Left lung (tissue), 4 donors: ENCODE measurements at regions not wholly inside any gene's neighbourhood (a gene's known extent, or its start where the extent isn't known, plus 50 kb on each side); places are given as distances from the start of the nearest gene placed in this dataset.

Experiments
- ATAC-seq: fragments of 200-7000 bp; cut with Tn5 transposase; one replicate; pipeline ENCODE4 v1.9.1; 2020; ENCODE audit warnings: moderate library complexity
- DNase-seq, 4 donors: peaks; one replicate each; pipeline ENCODE4 v3.0.0-alpha.2; 2013 to 2020
- H3K27ac ChIP-seq, 2 donors: fragments of 200-600 bp; sonication (generic) in 1 of 2; one replicate each; pipeline versions ENCODE4 v1.5.0 to v1.8.0; 2020 to 2021
- H3K27me3 ChIP-seq, 2 donors: fragments of 200-600 bp; sonication (generic) in 1 of 2; one replicate each; pipeline versions ENCODE4 v1.5.0 to v1.8.0; 2020 to 2021
- H3K36me3 ChIP-seq, 2 donors: fragments of 200-600 bp; sonication (generic) in 1 of 2; one replicate each; pipeline versions ENCODE4 v1.5.0 to v1.8.0; 2020 to 2021
- H3K4me1 ChIP-seq, 2 donors: fragments of 200-600 bp; one replicate each; pipeline ENCODE4 v1.8.0; 2021
- H3K4me3 ChIP-seq, 2 donors: fragments of 200-600 bp; sonication (generic) in 1 of 2; one replicate each; pipeline versions ENCODE4 v1.5.0 to v1.8.0; 2020 to 2021; ENCODE audit warnings: mild to moderate bottlenecking in 1 of 2
- H3K9me3 ChIP-seq, 2 donors: fragments of 200-600 bp; sonication (generic) in 1 of 2; one replicate each; pipeline versions ENCODE4 v1.5.0 to v1.8.0; 2020 to 2021
- CTCF ChIP-seq, 2 donors: fragments of 200-600 bp; sonication (generic) in 1 of 2; IDR thresholded peaks; one replicate each; pipeline versions ENCODE4 v1.5.0 to v1.8.0; 2021; ENCODE audit warnings: antibody characterized with exemption in 2 of 2
- intact Hi-C, 2 donors: fragments of 100-400 bp; cut with DNase I; formaldehyde crosslinking; loops; one replicate each; pipeline versions ENCODE4 v1.11.2 to v1.14.2; 2022
- donor health status: DM: no; HTN: yes; CAD: no.
- donor health status: DM: no; HTN: no; CAD: no.

DNA sequence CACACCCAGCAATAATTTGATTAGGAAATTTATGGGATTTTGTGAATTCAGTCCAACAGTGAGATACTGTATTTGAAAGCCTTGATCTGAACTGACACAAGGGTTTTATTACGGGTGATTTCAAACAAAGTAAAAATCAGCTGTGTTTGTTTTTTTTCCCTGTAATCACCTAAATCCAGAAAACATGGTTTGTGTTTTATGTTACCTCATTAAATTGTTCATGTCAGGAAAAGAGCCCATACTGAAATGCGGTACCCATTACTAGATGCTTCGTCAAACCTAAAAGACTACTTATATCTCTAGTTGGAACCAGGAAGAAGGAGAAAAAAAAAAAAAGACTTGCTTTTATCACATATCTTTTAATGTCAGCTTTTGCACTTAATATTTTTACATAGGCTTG is 811.9 kb upstream of the RGS18 start:
- no peaks in the 10 kb centered on the region for H3K4me1 ChIP-seq
- peaks cover 0 to 15% of the 10 kb centered on the region in 2 donors for H3K9me3 ChIP-seq
- no peak overlapping the region for H3K27ac ChIP-seq
- no peaks in the 10 kb centered on the region for H3K27me3 ChIP-seq
- DNase-seq (peak in 2 of 4 donors; percentile 57 to 61), ATAC-seq (no peak)
- no peak overlapping the region for H3K4me3 ChIP-seq
- no peak for TF ChIP-seq CTCF (IDR thresholded peaks at IDR 0.05)
- no peaks in the 10 kb centered on the region for H3K36me3 ChIP-seq
- intact Hi-C loops, result no loop called here

DNA sequence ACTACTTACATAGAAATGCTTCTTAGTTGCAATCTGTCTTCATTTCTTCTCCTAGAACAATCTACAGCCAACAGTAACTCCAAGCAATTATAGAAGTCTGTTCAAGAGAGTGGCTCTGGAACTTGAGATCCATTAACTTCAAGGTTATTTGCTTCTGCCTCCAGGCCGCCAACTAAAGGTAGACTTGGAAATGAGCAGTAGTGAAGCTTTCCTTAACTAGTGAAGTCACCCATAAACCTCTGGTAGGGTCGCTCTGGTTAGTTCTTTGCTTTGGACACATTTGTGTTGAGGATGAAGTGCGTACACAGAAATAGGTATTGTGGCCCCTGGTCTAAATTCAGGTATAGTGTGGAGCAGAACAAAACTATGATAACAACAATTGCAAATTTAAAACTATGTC is 809.9 kb upstream of the RGS18 start:
- Histone ChIP-seq H3K27me3 (no peaks in the 10 kb centered on the region), H3K27ac (no peak overlapping the region), H3K36me3 (no peaks in the 10 kb centered on the region), H3K4me1 (no peaks in the 10 kb centered on the region), H3K4me3 (no peak overlapping the region), H3K9me3 (peaks cover 0 to 11% of the 10 kb centered on the region in 2 donors)
- intact Hi-C loops, result no loop called here
- ATAC-seq (no peak), DNase-seq (no peak)
- no peak for TF ChIP-seq CTCF (IDR thresholded peaks at IDR 0.05)

DNA sequence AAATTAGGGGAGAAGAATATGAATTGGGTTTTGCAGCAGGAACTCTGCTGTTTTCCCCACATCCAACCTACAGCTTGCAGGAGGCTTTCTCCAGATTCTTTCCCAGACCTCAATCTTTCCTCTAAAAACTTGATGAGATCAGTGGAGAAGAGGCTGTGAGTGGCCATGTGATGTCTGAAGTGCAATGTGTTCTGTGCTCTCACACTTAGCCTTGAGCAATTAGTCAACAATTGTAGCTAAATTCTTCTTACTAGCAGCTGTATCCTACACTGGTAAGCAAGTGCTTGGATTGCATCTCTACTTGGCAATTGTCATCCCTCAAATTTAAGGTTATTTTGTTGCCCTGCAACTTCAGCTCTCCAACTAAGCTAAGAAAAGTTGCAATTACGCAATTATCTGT is 807.3 kb upstream of the RGS18 start:
- no peak for ATAC-seq
- Histone ChIP-seq H3K9me3 (no peaks in the 10 kb centered on the region), H3K4me3 (no peak overlapping the region), H3K27ac (no peak overlapping the region), H3K4me1 (no peaks in the 10 kb centered on the region), H3K27me3 (no peaks in the 10 kb centered on the region), H3K36me3 (no peaks in the 10 kb centered on the region)
- TF ChIP-seq CTCF (IDR thresholded peaks at IDR 0.05), result no peak
- no peak for DNase-seq
- intact Hi-C loops, result no loop called here

DNA sequence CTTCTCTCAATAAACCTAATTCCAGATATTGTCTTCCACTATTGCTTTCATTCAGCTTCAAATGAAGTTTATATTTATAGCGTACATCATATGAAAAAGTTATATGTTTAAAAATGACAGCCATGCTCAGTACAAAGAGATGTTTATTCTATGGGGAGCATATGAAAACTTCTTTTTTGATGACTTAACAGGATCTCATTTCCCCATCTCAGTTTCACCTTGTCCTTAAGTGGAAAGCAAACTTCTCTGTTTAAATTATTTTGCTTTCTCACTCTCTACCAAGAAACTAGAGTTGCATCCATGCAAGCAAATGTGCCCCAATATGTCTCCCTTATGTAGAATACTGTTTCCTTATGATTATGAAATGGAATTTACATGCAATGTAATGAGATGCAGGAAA is 799.5 kb upstream of the RGS18 start:
- DNase-seq (no peak), ATAC-seq (no peak)
- no peaks in the 10 kb centered on the region for H3K27me3 ChIP-seq
- no peaks in the 10 kb centered on the region for H3K4me1 ChIP-seq
- H3K4me3 ChIP-seq, result no peak overlapping the region
- no peak overlapping the region for H3K27ac ChIP-seq
- no peaks in the 10 kb centered on the region for H3K36me3 ChIP-seq
- intact Hi-C loops, result no loop called here
- no peak for TF ChIP-seq CTCF (IDR thresholded peaks at IDR 0.05)
- H3K9me3 ChIP-seq, result peaks cover 0 to 8% of the 10 kb centered on the region in 2 donors

DNA sequence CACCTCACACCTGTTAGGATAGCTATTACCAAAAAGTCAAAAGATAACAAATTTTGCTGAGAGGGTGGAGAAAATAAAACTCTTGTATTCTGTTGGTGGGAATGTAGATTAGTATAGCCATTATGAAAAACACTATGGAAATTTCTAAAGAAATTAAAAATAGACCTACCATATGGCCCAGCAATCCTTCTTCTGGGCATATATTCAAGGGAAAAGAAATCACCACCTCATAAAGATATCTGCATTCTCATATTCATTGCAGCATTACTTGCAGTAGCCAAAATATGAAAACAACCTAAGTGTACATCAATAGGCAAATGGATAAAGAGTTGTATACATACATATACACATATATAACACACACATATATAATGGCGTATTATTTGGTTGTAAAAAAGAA is 791.6 kb upstream of the RGS18 start:
- intact Hi-C loops, result no loop called here
- H3K4me3 ChIP-seq, result no peak overlapping the region
- H3K9me3 ChIP-seq, result peaks cover 0 to 21% of the 10 kb centered on the region in 2 donors
- DNase-seq (no peak), ATAC-seq (no peak)
- no peaks in the 10 kb centered on the region for H3K36me3 ChIP-seq
- no peaks in the 10 kb centered on the region for H3K27me3 ChIP-seq
- no peak overlapping the region for H3K27ac ChIP-seq
- TF ChIP-seq CTCF (IDR thresholded peaks at IDR 0.05), result no peak
- H3K4me1 ChIP-seq, result no peaks in the 10 kb centered on the region
